ENCODE measurements at regions not wholly inside any gene's neighbourhood (a gene's known extent, or its start where the extent isn't known, plus 50 kb on each side); places are given as distances from the start of the nearest gene placed in this dataset.
"Not testable (repeated sequence)": the region's sequence is repeated elsewhere in the genome, so short reads cannot be mapped to it uniquely, and the experiment has no call there.

DNA sequence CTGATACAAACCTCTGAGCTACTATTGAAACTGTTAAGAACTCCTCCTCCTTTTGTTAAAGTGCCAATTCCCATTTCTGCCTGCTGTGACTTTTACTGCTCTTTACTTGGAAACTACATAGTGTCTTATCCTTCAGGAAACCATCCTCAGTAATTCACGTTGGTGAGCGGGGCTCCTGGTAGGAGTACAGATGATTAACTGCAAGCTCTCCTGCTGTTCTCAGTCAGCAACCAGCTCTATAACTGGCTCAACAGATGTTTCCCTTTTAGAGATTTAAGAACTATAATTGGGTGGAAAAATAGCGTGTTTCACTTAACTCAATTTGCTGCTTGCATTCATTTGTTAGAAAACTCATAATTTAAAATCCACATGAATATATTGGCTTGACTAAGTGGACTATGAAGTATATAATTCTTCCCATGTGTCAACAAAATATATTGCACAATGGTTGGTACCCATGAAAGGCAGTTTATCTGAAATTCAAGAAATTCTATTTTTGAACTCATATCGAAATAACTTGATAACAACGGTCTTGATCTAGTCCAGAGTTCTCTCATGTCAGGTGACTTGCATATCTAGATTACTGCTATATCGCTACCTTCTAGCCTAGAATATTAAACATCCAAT, 574.0 kb downstream of the KCNT2 start:
- DNase-seq, result no peak
- no peak overlapping the region for H3K4me3 ChIP-seq (ENCODE audit: low read depth in 1 of 2, low read length in 2 of 2)
- H3K79me2 ChIP-seq (ENCODE audit: insufficient read depth, low read length), result no peaks in the 10 kb centered on the region
- no peaks in the 10 kb centered on the region for H3K9me3 ChIP-seq (ENCODE audit: insufficient read depth, low read length, severe bottlenecking)
- H3K27ac ChIP-seq (ENCODE audit: low read length), result no peak overlapping the region
- H3K27me3 ChIP-seq (ENCODE audit: insufficient read depth, low read length, poor library complexity), result no peaks in the 10 kb centered on the region
- no peak overlapping the region for H3K4me2 ChIP-seq (ENCODE audit: insufficient read depth, low read length)
- no peaks in the 10 kb centered on the region for H4K20me1 ChIP-seq (ENCODE audit: insufficient read depth, low read length)
- no peak for ATAC-seq (ENCODE audit: insufficient read depth, low read depth)
- H3K9ac ChIP-seq (ENCODE audit: low read depth, low read length), result no peak overlapping the region
- TF ChIP-seq, protein P1, sequence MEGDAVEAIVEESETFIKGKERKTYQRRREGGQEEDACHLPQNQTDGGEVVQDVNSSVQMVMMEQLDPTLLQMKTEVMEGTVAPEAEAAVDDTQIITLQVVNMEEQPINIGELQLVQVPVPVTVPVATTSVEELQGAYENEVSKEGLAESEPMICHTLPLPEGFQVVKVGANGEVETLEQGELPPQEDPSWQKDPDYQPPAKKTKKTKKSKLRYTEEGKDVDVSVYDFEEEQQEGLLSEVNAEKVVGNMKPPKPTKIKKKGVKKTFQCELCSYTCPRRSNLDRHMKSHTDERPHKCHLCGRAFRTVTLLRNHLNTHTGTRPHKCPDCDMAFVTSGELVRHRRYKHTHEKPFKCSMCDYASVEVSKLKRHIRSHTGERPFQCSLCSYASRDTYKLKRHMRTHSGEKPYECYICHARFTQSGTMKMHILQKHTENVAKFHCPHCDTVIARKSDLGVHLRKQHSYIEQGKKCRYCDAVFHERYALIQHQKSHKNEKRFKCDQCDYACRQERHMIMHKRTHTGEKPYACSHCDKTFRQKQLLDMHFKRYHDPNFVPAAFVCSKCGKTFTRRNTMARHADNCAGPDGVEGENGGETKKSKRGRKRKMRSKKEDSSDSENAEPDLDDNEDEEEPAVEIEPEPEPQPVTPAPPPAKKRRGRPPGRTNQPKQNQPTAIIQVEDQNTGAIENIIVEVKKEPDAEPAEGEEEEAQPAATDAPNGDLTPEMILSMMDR (IDR thresholded peaks at IDR 0.05; ENCODE audit: borderline replicate concordance, extremely low read depth, low read length, poor library complexity, severe bottlenecking), result no peak
- TF ChIP-seq EZH2 (IDR thresholded peaks at IDR 0.05; ENCODE audit: borderline replicate concordance, low read depth, low read length, severe bottlenecking), result no peak
- no peaks in the 10 kb centered on the region for H3K4me1 ChIP-seq (ENCODE audit: insufficient read depth, low read length)
- no peak overlapping the region for H2AFZ ChIP-seq (ENCODE audit: low read depth, low read length)
- H3K36me3 ChIP-seq (ENCODE audit: insufficient read depth, low read length), result no peaks in the 10 kb centered on the region

DNA sequence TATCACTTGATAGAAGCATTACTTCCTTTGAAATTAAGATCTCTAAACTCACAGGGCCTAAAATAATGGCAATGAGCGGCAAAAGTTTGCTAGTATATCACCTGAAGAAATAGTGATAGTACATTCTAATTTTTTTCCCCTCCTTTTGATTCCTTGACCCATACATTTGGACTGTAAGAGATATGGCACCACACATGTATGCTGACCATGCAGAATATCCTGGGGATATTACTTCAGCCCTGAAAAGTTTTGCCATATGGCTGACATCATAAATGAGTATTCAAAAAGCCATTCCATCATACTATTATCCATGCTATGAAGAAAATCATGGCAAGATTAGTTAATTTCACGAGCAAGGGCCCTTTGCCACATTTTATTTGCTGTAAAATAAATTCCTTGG, 576.9 kb downstream of the KCNT2 start:
- H3K4me3 ChIP-seq (ENCODE audit: low read depth in 1 of 2, low read length in 2 of 2); DNase-seq; H3K9me3 ChIP-seq (ENCODE audit: insufficient read depth, low read length, severe bottlenecking); H3K4me2 ChIP-seq (ENCODE audit: insufficient read depth, low read length); H2AFZ ChIP-seq (ENCODE audit: low read depth, low read length); H3K27ac ChIP-seq (ENCODE audit: low read length); H3K27me3 ChIP-seq (ENCODE audit: insufficient read depth, low read length, poor library complexity); H4K20me1 ChIP-seq (ENCODE audit: insufficient read depth, low read length); H3K9ac ChIP-seq (ENCODE audit: low read depth, low read length); H3K4me1 ChIP-seq (ENCODE audit: insufficient read depth, low read length); H3K36me3 ChIP-seq (ENCODE audit: insufficient read depth, low read length); ATAC-seq (ENCODE audit: insufficient read depth, low read depth); H3K79me2 ChIP-seq (ENCODE audit: insufficient read depth, low read length): not testable (repeated sequence)

GRCh38 chr1:196030455-196030854, 577.8 kb downstream of the KCNT2 start:
- Histone ChIP-seq H3K27ac (ENCODE audit: low read length) (no peak overlapping the region), H2AFZ (ENCODE audit: low read depth, low read length) (no peak overlapping the region)
- TF ChIP-seq EZH2 (IDR thresholded peaks at IDR 0.05; ENCODE audit: borderline replicate concordance, low read depth, low read length, severe bottlenecking), result no peak
- TF ChIP-seq, protein P1 (IDR thresholded peaks at IDR 0.05; ENCODE audit: borderline replicate concordance, extremely low read depth, low read length, poor library complexity, severe bottlenecking), result no peak

GRCh38 chr1:196029410-196029809, 578.8 kb downstream of the KCNT2 start:
- Histone ChIP-seq H3K36me3 (ENCODE audit: insufficient read depth, low read length) (no peaks in the 10 kb centered on the region), H3K4me1 (ENCODE audit: insufficient read depth, low read length) (no peaks in the 10 kb centered on the region), H3K9ac (ENCODE audit: low read depth, low read length) (no peak overlapping the region), H3K27ac (ENCODE audit: low read length) (no peak overlapping the region), H3K4me3 (ENCODE audit: low read depth in 1 of 2, low read length in 2 of 2) (no peak overlapping the region), H3K4me2 (ENCODE audit: insufficient read depth, low read length) (no peak overlapping the region), H3K9me3 (ENCODE audit: insufficient read depth, low read length, severe bottlenecking) (no peaks in the 10 kb centered on the region), H2AFZ (ENCODE audit: low read depth, low read length) (no peak overlapping the region), H4K20me1 (ENCODE audit: insufficient read depth, low read length) (no peaks in the 10 kb centered on the region), H3K79me2 (ENCODE audit: insufficient read depth, low read length) (no peaks in the 10 kb centered on the region), H3K27me3 (ENCODE audit: insufficient read depth, low read length, poor library complexity) (no peaks in the 10 kb centered on the region)
- ATAC-seq (ENCODE audit: insufficient read depth, low read depth) (no peak), DNase-seq (no peak)
- TF ChIP-seq EZH2 (IDR thresholded peaks at IDR 0.05; ENCODE audit: borderline replicate concordance, low read depth, low read length, severe bottlenecking), result no peak
- TF ChIP-seq, protein P1 (IDR thresholded peaks at IDR 0.05; ENCODE audit: borderline replicate concordance, extremely low read depth, low read length, poor library complexity, severe bottlenecking), result no peak

More at GRCh38 chr1:196030455-196030854, 577.8 kb downstream of the KCNT2 start:
- no peaks in the 10 kb centered on the region for H3K36me3 ChIP-seq (ENCODE audit: insufficient read depth, low read length)
- DNase-seq (no peak), ATAC-seq (ENCODE audit: insufficient read depth, low read depth) (no peak)
- no peak overlapping the region for H3K4me3 ChIP-seq (ENCODE audit: low read depth in 1 of 2, low read length in 2 of 2)
- H3K4me2 ChIP-seq (ENCODE audit: insufficient read depth, low read length), result no peak overlapping the region
- H3K9ac ChIP-seq (ENCODE audit: low read depth, low read length), result no peak overlapping the region
- H4K20me1 ChIP-seq (ENCODE audit: insufficient read depth, low read length), result no peaks in the 10 kb centered on the region
- no peaks in the 10 kb centered on the region for H3K27me3 ChIP-seq (ENCODE audit: insufficient read depth, low read length, poor library complexity)
- H3K79me2 ChIP-seq (ENCODE audit: insufficient read depth, low read length), result no peaks in the 10 kb centered on the region
- H3K4me1 ChIP-seq (ENCODE audit: insufficient read depth, low read length), result no peaks in the 10 kb centered on the region
- no peaks in the 10 kb centered on the region for H3K9me3 ChIP-seq (ENCODE audit: insufficient read depth, low read length, severe bottlenecking)
